Left renal cortex interstitium (tissue), 4 donors: ENCODE measurements at regions not wholly inside any gene's neighbourhood (a gene's known extent, or its start where the extent isn't known, plus 50 kb on each side); places are given as distances from the start of the nearest gene placed in this dataset.
"Not testable (repeated sequence)": the region's sequence is repeated elsewhere in the genome, so short reads cannot be mapped to it uniquely, and the experiment has no call there.

Experiments used
- DNase-seq, 4 donors: peaks; one replicate each; pipeline ENCODE4 v3.0.0-alpha.2; 2013; ENCODE audit warnings: low read depth in 4 of 4, low spot score in 2 of 4, missing footprints in 1 of 4

DNA sequence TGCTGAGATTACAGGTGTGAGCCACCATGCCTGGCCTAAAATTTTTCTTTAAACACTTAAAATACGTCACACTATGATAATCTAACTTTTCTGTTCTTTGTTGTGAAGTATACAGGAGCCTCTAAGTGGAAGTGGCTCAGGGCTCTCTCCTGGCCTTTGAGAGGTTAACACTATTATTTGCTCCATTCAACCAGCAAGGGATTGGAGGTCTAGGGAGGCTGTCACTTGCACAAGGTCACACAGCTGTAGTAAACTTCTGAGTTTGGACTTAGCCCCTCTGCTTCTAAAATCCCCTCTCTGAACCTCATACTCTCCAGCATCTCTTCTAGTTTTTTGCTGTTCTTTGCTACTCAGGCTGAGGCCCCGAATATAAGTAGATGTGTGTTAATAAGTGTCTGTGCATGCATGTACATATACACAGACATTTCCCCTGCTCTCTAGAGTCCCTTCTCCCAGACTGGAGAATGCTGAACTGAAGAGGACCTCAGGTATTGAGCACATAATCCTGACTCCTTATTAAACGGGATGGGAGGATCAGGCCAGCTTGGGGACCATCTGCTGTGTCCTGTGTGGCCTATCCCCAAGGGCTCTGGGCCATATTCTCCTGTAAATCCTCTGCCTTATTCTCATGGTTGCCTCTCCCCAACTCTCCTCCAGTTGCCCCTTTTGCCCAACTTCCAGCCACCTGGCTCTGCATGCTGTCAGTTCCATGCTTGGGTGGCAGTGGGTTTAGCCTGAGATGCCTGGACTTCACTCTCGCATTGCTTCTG lies 87.0 kb upstream of the SPRY4 start:
- no peak for DNase-seq

DNA sequence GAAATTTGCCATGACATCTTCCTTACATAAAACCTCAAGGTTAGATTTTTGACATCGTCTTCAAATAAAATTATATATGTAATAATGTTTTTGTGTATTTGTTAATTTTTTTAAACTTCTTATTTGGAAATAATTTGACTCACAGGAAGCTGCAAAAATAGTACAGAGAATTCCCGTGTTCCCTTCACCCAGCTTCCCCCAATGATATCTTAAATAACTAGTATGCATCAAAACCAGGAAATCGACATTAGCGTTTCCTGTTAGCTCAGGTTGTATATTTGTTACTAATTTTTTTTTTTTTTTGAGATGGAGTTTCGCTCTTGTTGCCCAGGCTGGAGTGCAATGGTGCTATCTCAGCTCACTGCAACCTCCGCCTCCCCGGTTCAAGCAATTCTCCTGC lies 86.3 kb upstream of the SPRY4 start:
- DNase-seq, result no peak

DNA sequence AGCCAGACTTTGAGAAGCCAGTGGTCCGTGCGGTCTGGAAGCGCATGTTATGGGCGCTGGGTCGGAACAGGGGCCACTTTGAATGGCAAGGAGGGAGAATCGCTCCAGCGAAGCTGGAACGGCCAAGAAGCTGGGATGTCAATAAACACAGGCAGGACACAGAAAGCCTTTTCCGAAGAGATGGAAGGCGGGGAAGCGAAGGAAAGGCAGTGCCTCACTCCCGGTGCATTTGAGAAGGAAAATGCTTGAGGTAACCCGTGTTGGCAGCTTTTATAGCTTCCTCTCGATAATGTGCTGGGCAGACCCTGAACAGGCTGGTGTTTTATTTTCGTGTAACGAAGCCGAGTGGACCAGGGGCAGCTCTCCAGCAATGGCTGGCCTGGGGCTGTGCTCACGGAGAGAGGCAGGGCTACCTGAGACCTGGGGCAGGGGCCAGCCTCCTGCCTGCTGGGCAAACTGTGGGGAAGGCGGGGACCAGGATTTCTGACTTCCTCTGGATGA lies 84.2 kb upstream of the SPRY4 start:
- no peak for DNase-seq

- DNase-seq, result no peak
These were observed 83.7 kb upstream of the SPRY4 start for GRCh38 chr5:142408536-142408935.

GRCh38 chr5:142405814-142406395 lies 81.1 kb upstream of the SPRY4 start:
- no peak for DNase-seq

DNA sequence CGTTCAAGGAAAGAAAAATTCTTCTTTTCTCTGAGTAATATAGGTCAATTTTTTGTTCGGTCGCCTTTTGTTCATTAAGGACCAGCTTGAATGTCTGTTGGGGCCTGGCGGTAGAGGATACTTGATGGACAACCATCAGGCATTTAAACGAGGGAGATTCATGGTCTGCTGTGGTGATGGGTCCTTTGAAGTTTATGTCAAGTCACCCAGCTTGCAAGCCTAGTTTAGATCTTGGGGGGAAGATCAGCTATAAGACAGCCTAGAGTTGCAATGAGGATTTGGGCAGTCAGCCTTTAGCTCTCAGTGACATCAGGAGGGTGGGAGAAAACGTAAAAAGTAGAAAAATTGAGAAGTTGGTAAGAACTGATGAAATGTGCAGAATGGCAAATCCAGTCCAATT lies 80.2 kb upstream of the SPRY4 start:
- no peak for DNase-seq

- DNase-seq, result no peak
These were observed 79.2 kb upstream of the SPRY4 start for GRCh38 chr5:142404046-142404477.

DNA sequence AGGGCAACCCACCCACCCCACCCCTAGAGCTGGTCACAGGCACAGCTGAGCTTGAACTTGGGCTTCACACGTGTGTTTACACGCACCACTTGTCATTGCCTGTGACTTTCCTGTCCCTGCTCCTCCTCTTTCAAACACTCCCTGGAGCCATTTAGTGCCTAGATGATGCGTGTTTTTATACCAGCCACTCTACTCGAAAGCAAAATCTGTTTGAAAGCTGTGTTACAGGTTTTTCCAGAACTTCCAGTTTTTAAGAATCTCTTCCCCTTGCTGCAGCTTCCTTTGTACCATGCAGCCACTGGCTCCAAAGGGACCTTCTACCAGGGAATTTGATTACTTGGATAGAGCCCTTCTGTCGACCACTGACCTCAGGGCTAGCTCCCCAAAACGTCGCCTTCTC lies 78.8 kb upstream of the SPRY4 start:
- DNase-seq, result peak in 1 of 4 donors; percentile 71

- DNase-seq, result no peak
These were observed 78.0 kb upstream of the SPRY4 start for GRCh38 chr5:142402752-142403318.

GRCh38 chr5:142400415-142400814 lies 75.6 kb upstream of the SPRY4 start:
- no peak for DNase-seq

DNA sequence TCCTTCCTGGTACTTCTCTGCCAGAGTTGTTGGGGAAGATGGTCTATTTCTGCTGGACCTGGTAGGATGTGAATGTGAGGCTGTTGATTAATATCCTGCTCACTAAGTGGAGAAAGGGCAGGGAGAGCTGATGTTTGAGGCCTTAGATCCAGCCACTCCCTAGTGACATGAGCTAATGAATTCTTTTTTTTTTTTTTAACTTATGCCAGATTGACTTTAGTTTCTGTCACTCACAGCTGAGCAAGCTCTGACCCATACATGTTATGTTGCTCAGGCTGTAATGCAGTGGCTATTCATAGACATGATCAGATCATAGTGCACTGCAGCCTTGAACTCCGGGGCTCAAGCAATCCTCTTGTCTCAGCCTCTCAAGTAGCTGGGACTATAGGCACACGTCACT lies 75.1 kb upstream of the SPRY4 start:
- no peak for DNase-seq

DNA sequence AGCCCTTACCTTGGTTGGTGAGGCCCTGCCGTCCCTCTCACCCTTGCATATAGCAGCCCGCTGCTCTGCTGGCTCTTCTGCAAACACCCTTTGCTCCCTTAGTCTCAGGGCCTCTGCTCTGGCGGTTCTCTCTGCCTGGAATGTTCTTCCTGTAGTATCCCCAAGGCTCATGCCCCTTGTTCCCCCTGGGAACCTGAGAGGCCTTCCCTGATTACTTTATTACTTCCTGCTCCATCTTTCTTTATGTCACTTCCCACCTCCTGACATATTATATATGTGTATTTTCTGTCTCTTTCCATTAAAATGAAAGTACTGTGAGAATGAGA lies 73.9 kb upstream of the SPRY4 start:
- DNase-seq, result no peak

DNA sequence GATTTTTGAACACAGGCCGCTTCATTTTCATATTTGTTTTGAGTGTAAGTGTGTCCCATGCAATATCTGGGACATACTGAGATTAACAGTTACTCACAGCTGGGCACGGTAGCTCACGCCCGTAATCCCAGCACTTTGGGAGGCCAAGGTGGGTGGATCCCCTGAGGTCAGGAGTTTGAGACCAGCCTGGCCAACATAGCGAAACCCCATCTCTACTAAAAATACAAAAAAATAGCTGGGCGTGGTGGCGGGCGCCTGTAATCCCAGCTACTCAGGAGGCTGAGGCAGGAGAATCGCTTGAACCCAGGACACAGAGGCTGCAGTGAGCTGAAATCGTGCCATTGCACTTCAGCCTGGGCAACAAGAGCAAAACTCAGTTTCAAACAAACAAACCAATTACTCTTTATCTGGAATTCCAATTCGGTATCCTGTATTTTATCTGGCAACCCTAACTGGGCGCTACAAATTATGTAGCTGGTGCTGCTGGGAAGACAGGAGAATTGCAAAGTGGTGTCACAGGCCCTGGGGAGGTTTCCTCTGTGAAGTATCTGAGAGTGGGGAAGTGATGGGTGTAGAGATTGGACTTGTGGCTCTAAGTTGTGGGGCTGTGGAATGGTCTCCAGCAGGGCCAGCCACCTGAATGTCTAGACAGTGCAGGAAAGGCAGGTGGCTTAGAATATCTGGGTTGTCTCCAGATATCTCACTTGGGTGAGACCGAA lies 73.3 kb upstream of the SPRY4 start:
- DNase-seq, result not testable (repeated sequence)

DNA sequence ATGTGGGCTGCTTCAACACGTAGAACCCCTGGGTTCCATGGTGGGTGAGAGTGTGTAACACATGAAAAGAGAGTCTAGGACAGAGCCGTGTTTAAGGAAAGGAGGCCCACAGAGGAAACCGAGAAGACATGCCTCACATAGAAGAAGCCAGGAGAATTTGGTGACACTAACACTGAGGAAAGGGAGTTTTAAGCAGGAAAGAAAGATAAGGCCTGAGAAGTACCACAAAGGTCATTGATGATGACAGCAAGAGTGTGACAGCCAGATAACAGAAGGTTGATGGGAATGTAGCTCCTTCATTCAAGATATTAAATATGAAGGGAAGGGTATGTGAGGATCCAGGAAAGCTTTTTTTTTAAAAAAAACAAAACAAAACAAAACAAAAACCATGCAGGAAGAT lies 72.4 kb upstream of the SPRY4 start:
- no peak for DNase-seq

DNA sequence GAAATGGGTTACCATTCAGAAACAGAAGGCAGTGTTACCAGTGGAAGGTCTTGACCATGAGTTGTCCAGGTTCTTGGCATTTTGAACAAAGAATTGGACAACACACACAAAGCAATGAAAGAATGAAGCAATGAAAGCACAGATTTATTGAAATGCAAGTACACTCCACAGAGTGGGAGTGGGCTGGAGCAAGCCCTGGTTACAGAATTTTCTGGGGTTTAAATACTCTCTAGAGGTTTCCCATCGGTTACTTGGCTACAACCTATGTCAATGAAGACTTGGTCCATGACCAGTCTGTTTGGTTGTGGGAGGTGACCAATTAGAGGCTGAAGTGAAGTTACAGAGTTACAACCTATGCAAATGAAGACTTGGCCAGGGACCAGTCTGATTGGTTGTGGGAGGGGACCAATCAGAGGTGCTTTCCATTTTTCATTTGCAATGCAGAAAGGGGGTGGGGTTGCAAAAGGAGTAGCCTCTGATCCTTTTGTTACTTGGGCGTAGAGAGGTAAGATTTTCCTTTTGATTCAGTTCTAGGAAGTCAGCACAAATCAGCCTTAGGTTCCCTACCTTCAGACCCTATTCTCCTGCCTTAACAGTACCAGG lies 71.7 kb upstream of the SPRY4 start:
- no peak for DNase-seq

DNA sequence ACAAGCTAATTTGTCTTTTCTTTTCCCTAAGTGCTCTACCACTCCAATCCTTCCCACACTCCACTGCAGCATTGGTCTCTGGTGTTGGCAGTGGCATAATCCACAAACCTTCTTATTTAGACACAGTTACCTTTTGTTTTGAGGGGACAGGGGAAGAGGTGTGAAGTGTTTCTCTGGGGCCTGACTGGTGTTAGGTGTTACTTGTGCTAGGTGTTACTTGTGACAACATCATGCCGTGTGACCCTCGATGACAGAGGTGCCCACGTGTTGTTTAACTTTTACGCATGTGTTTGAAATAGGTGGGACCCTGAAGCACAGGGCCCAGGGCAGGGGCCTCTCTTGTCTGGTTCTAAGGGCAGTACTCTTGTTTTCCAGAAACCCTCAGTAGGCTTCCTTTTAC lies 70.5 kb upstream of the SPRY4 start:
- DNase-seq, result no peak

DNA sequence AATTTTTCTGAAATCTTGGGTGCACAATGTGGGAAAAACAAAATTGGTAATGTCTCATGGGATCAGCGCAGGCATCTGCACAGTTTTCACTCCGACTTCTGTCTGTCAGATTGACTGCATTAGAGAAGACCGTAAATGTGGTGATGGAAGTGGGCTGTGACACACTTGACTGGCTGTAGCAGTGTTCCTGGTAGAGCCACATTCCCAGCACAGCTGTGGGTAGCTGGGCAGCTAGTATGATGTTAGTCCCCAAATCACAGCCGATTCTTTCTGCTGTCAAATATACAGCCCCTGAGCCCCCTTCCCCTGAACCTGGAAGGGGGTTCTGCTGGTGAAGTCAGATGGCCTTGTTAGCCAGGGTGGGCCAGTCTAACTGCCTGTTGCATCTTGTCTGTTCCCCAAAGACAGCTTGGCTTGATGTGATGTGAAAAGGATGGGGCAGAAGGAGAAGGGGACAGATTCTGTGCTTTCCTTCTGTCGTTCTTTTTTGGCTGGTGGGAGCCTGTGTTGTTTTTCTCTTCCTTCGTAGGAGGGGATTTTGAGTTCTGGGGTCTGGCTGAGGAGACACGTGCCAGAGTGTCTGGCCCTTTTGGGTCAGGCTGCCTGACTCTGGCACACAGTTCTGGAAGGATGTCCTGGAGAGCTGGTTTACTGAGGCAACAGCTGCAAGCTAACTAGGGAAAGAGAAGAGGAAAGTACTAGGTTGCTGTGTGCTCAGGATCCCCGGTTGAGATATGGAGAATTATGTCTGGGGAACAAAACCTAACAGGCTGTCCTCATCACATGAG lies 66.4 kb upstream of the SPRY4 start:
- no peak for DNase-seq

DNA sequence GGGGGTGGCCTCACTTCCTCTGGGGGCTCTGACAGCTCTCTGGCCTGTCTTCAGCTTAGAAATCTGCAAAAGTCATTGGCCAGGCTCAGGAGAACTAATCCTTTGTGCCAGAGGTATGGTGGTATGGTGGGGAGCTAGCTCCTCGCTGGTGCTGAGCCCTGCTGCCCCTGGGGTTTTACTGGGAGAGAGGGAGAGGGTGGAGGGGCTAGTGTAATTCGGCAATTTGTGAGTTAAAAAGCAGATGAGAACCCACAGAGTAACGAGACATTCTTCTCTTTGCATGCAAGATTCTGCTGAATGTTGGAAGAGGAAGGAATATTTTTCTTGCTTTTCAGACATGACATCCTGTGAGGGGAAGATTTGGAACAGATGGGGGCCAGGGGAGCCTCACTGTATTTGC lies 65.5 kb upstream of the SPRY4 start:
- no peak for DNase-seq

- DNase-seq, result no peak
These were observed 63.9 kb upstream of the SPRY4 start for GRCh38 chr5:142388696-142389095.

GRCh38 chr5:142387024-142387682 lies 62.3 kb upstream of the SPRY4 start:
- DNase-seq, result no peak
